Right lobe of liver (tissue), 4 donors: ENCODE measurements at regions not wholly inside any gene's neighbourhood (a gene's known extent, or its start where the extent isn't known, plus 50 kb on each side); places are given as distances from the start of the nearest gene placed in this dataset.

Experiments
- POLR2A ChIP-seq: fragments of 450-650 bp; IDR thresholded peaks from one replicate; pipeline ENCODE4 v1.6.1; 2017; ENCODE audit warnings: antibody characterized with exemption, mild to moderate bottlenecking
- TF ChIP-seq, protein P1 (sequence below), 4 donors: fragments of 200-600 bp in 3 of 4; fragments of 450-650 bp in 1 of 4; IDR thresholded peaks; one replicate each; pipeline versions ENCODE4 v1.5.1 to v1.8.0; 2016 to 2022; ENCODE audit warnings: antibody characterized with exemption in 4 of 4, mild to moderate bottlenecking in 2 of 4
- donor health status: DM: no; HTN: no; CAD: no.
- donor health status: DM: no; HTN: no; CAD: no.
- donor health status: DM: no; HTN: yes; CAD: no.

DNA sequence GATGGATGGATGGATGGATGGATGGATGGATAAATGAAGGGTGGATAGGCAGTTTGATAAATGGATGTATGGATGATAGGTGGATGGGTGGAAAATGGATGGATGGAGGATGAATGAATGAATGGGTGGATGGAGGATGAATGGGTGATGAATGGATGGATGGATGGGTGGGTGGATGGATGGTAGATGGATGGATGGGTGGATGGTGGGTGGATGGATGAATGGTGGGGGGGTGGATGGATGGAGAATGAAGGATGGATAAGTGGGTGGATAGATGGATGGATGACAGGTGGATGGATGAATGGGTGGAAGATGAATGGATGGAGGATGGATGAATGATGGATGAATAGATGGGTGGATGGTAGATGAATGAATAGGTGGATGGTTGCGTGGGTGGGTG lies 70.1 kb upstream of the BCO1 start:
- TF ChIP-seq POLR2A, result no peak
- TF ChIP-seq, protein P1, sequence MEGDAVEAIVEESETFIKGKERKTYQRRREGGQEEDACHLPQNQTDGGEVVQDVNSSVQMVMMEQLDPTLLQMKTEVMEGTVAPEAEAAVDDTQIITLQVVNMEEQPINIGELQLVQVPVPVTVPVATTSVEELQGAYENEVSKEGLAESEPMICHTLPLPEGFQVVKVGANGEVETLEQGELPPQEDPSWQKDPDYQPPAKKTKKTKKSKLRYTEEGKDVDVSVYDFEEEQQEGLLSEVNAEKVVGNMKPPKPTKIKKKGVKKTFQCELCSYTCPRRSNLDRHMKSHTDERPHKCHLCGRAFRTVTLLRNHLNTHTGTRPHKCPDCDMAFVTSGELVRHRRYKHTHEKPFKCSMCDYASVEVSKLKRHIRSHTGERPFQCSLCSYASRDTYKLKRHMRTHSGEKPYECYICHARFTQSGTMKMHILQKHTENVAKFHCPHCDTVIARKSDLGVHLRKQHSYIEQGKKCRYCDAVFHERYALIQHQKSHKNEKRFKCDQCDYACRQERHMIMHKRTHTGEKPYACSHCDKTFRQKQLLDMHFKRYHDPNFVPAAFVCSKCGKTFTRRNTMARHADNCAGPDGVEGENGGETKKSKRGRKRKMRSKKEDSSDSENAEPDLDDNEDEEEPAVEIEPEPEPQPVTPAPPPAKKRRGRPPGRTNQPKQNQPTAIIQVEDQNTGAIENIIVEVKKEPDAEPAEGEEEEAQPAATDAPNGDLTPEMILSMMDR (IDR thresholded peaks at IDR 0.05), result no peak
